DND-41 (cell line): ENCODE measurements at regions not wholly inside any gene's neighbourhood (a gene's known extent, or its start where the extent isn't known, plus 50 kb on each side); places are given as distances from the start of the nearest gene placed in this dataset.
"Not testable (repeated sequence)": the region's sequence is repeated elsewhere in the genome, so short reads cannot be mapped to it uniquely, and the experiment has no call there.

Experiments
- ATAC-seq: fragments of 200-7000 bp; cut with Tn5 transposase; 3 replicates; pipeline ENCODE4 v1.9.1; 2021; ENCODE audit warnings: low read depth; ENCODE audit not compliant: insufficient read depth
- DNase-seq: peaks from one replicate; pipeline ENCODE4 v3.0.0-alpha.2; 2020
- H2AFZ ChIP-seq: 2 replicates; pipeline ENCODE4 v1.6.0; 2012; ENCODE audit warnings: low read depth, low read length
- H3K27ac ChIP-seq: 2 replicates; pipeline ENCODE4 v1.5.1; 2012; ENCODE audit warnings: low read length, inconsistent platforms
- H3K27me3 ChIP-seq: fragments of 200-600 bp; sonication (generic); 2 replicates; pipeline ENCODE4 v1.6.0; 2012; ENCODE audit warnings: low read length, mild to moderate bottlenecking, inconsistent platforms; ENCODE audit not compliant: insufficient read depth, poor library complexity
- H3K36me3 ChIP-seq: 2 replicates; pipeline ENCODE4 v1.5.1; 2012; ENCODE audit warnings: low read length, inconsistent platforms; ENCODE audit not compliant: insufficient read depth
- H3K4me1 ChIP-seq: 2 replicates; pipeline ENCODE4 v1.5.1; 2012; ENCODE audit warnings: mild to moderate bottlenecking, low read length; ENCODE audit not compliant: insufficient read depth
- H3K4me2 ChIP-seq: 2 replicates; pipeline ENCODE4 v1.6.0; 2012; ENCODE audit warnings: mild to moderate bottlenecking, moderate library complexity, low read length, inconsistent platforms; ENCODE audit not compliant: insufficient read depth
- H3K4me3 ChIP-seq, 2 experiments: fragments of 200-600 bp in 1 of 2; shearing (Covaris generic) in 1 of 2; 2 replicates each; pipeline ENCODE4 v1.5.1; 2012 to 2016; ENCODE audit warnings: inconsistent platforms in 2 of 2, low read length in 2 of 2, mild to moderate bottlenecking in 2 of 2, low read depth in 1 of 2, moderate library complexity in 1 of 2
- H3K79me2 ChIP-seq: 2 replicates; pipeline ENCODE4 v1.6.0; 2012; ENCODE audit warnings: low read length, inconsistent platforms; ENCODE audit not compliant: insufficient read depth
- H3K9ac ChIP-seq: 2 replicates; pipeline ENCODE4 v1.6.0; 2012; ENCODE audit warnings: low read depth, mild to moderate bottlenecking, inconsistent platforms, low read length, moderate library complexity
- H3K9me3 ChIP-seq: 2 replicates; pipeline ENCODE4 v1.5.1; 2012; ENCODE audit warnings: low read length, moderate library complexity, mild to moderate bottlenecking, inconsistent platforms; ENCODE audit not compliant: insufficient read depth, severe bottlenecking
- H4K20me1 ChIP-seq: 2 replicates; pipeline ENCODE4 v1.6.0; 2012; ENCODE audit warnings: low read length; ENCODE audit not compliant: insufficient read depth
- EZH2 ChIP-seq: IDR thresholded peaks from 3 replicates; pipeline ENCODE4 v1.6.1; 2012; ENCODE audit warnings: borderline replicate concordance, low read depth, mild to moderate bottlenecking, moderate library complexity, low read length, inconsistent platforms; ENCODE audit not compliant: severe bottlenecking
- TF ChIP-seq, protein P1 (sequence below): IDR thresholded peaks from 2 replicates; pipeline ENCODE4 v1.5.1; 2012; ENCODE audit warnings: borderline replicate concordance, low read length, moderate library complexity, mild to moderate bottlenecking; ENCODE audit not compliant: poor library complexity, severe bottlenecking; ENCODE audit errors: extremely low read depth

DNA sequence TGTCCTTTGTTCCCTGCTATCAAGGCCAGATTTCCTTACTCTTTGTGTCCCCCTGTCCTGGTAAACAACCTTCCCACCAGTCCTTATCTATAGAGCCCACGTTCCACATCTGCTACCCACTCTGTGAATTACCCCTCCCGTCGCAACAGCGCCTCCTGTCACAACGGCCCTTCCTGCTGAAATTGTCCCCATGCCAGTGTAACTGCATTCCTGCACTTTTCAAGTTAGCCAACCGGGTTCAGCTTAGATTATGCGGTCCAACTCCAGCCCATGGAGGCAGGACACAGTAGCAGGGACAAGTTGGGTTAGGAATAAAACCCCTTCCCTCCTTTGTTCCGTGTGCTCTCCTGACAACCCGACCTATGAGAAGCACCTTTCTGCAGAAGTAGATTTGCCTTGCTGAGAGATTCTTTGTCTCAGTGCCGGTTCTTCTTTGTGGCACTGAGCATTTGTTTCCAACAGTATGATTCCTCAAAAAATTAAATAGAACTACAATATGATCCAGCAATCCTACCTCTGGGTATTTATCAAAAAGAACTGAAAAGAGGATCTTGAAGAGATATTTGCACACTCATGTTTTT is 180.3 kb downstream of the PTBP2 start:
- H3K27ac ChIP-seq, result no peak overlapping the region
- H3K4me3 ChIP-seq, result no peak overlapping the region
- no peaks in the 10 kb centered on the region for H4K20me1 ChIP-seq
- H3K4me1 ChIP-seq, result no peaks in the 10 kb centered on the region
- H3K9me3 ChIP-seq, result peaks cover 9% of the 10 kb centered on the region
- H2AFZ ChIP-seq, result no peak overlapping the region
- H3K27me3 ChIP-seq, result no peaks in the 10 kb centered on the region
- no peak for DNase-seq
- TF ChIP-seq, protein P1, sequence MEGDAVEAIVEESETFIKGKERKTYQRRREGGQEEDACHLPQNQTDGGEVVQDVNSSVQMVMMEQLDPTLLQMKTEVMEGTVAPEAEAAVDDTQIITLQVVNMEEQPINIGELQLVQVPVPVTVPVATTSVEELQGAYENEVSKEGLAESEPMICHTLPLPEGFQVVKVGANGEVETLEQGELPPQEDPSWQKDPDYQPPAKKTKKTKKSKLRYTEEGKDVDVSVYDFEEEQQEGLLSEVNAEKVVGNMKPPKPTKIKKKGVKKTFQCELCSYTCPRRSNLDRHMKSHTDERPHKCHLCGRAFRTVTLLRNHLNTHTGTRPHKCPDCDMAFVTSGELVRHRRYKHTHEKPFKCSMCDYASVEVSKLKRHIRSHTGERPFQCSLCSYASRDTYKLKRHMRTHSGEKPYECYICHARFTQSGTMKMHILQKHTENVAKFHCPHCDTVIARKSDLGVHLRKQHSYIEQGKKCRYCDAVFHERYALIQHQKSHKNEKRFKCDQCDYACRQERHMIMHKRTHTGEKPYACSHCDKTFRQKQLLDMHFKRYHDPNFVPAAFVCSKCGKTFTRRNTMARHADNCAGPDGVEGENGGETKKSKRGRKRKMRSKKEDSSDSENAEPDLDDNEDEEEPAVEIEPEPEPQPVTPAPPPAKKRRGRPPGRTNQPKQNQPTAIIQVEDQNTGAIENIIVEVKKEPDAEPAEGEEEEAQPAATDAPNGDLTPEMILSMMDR, result no peak
- H3K79me2 ChIP-seq, result no peaks in the 10 kb centered on the region
- no peak for ATAC-seq
- no peak overlapping the region for H3K4me2 ChIP-seq
- no peak overlapping the region for H3K9ac ChIP-seq
- no peaks in the 10 kb centered on the region for H3K36me3 ChIP-seq

DNA sequence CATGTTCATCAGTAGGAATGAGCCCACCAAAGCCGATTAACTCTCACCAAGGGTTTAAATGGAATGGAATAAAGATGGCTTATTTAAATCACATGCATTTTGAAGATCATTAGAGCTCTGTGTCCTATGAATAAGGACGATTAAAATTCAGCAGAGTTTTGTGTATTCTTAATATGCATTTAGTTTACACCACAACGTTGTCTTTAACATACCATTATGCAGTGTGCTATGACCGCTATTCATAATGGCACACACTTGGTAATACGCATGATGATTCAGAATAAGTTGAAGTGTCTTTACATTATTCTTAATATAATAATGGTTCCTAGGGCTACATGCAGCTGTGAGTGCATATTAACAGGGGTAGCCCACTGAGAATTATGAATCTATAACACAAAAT is 190.7 kb downstream of the PTBP2 start:
- H3K27ac ChIP-seq, result no peak overlapping the region
- H2AFZ ChIP-seq, result no peak overlapping the region
- TF ChIP-seq, protein P1, result no peak
- no peak for TF ChIP-seq EZH2
- ATAC-seq (no peak), DNase-seq (no peak)
- H3K4me2 ChIP-seq, result no peak overlapping the region
- H3K4me1 ChIP-seq, result no peaks in the 10 kb centered on the region
- no peaks in the 10 kb centered on the region for H3K27me3 ChIP-seq
- H3K79me2 ChIP-seq, result no peaks in the 10 kb centered on the region
- no peaks in the 10 kb centered on the region for H4K20me1 ChIP-seq
- H3K9ac ChIP-seq, result no peak overlapping the region
- no peak overlapping the region for H3K4me3 ChIP-seq
- H3K9me3 ChIP-seq, result no peaks in the 10 kb centered on the region
- no peaks in the 10 kb centered on the region for H3K36me3 ChIP-seq

DNA sequence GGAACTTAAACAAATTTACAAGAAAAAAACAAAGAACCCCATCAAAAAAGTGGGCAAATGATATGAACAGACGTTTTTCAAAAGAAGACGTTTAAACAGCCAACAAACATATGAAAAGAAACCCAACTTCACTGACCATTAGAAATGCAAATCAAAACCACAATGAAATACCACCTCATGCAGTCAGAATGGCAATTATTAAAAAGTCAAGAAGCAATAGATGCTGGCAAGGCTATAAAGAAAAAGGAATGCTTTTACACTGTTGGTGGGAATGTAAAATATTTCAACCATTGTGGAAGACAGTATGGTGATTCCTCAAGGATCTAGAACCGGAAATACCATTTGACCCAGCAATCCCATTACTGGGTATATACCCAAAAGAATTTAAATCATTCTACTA is 194.1 kb downstream of the PTBP2 start:
- not testable (repeated sequence) for H3K9ac ChIP-seq, H3K9me3 ChIP-seq, H3K27me3 ChIP-seq, ATAC-seq, DNase-seq, H2AFZ ChIP-seq, H3K79me2 ChIP-seq, H3K4me3 ChIP-seq, H4K20me1 ChIP-seq, H3K4me1 ChIP-seq, H3K27ac ChIP-seq, H3K36me3 ChIP-seq, H3K4me2 ChIP-seq

DNA sequence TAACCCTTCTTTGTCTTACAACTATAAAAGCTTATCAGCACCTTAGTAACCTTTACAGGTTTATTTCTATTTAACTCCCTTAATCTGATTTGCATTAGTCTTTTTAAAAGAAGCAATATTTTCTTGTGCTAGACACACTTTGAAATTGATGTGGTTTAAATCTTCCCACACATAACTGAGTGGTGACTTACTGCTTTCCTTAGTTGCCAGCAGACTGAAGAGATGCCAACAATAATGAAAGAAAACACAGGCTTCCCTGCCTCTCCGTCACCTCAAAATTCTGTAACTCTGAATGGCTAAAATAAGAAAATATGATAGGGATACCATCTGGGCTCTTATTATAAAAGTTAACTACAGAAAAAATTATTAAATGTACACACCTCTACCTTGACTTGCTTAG is 196.8 kb downstream of the PTBP2 start:
- no peak overlapping the region for H3K9ac ChIP-seq
- no peaks in the 10 kb centered on the region for H3K27me3 ChIP-seq
- H4K20me1 ChIP-seq, result no peaks in the 10 kb centered on the region
- H3K36me3 ChIP-seq, result no peaks in the 10 kb centered on the region
- TF ChIP-seq, protein P1, result no peak
- TF ChIP-seq EZH2, result no peak
- ATAC-seq (no peak), DNase-seq (no peak)
- no peaks in the 10 kb centered on the region for H3K4me1 ChIP-seq
- H3K79me2 ChIP-seq, result no peaks in the 10 kb centered on the region
- H3K27ac ChIP-seq, result no peak overlapping the region
- peaks cover 2% of the 10 kb centered on the region for H3K9me3 ChIP-seq
- no peak overlapping the region for H3K4me3 ChIP-seq
- no peak overlapping the region for H2AFZ ChIP-seq
- no peak overlapping the region for H3K4me2 ChIP-seq
